ENCODE measurements at regions not wholly inside any gene's neighbourhood (a gene's known extent, or its start where the extent isn't known, plus 50 kb on each side); places are given as distances from the start of the nearest gene placed in this dataset.

DNA sequence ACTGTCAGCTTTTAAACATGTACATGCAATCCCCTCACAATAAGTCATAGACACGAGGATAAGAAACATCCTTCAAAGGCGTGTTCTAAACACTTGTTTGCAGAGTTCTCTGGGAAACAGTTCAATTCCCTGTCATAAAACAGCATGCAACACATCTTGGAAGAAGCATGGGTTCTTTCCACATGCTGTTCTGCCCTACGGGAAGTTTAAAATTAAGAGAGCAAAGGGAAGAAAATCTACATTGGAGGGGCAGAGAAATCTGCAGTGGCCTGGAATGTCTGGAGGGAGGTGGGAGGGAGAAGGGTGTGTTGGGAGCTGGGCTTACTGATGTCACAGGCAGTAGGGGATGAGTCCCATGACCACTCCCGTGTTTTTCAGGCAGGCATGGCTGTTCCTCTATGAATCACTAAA is 98.3 kb upstream of the SLC2A1 start:
- TF ChIP-seq POLR2AphosphoS5 (IDR thresholded peaks at IDR 0.05; ENCODE audit: low read depth, low read length), result no peak
- no peak for TF ChIP-seq POLR2A (IDR thresholded peaks at IDR 0.05; ENCODE audit: low read depth, low read length)
- no peak for TF ChIP-seq SPI1 (IDR thresholded peaks at IDR 0.05; ENCODE audit: low read depth, low read length)
